Body of pancreas (tissue), 4 donors: ENCODE measurements at regions not wholly inside any gene's neighbourhood (a gene's known extent, or its start where the extent isn't known, plus 50 kb on each side); places are given as distances from the start of the nearest gene placed in this dataset.

Source experiments
- CTCF ChIP-seq, 7 experiments: fragments of 450-650 bp in 4 of 7; fragments of 200-600 bp in 3 of 7; sonication (generic) in 3 of 7; IDR thresholded peaks; one replicate each; pipeline ENCODE4 v1.5.1; 2016 to 2019; ENCODE audit warnings: antibody characterized with exemption in 7 of 7
- POLR2A ChIP-seq, 3 donors: fragments of 450-650 bp; IDR thresholded peaks; one replicate each; pipeline ENCODE4 v1.6.1; 2016; ENCODE audit warnings: antibody characterized with exemption in 3 of 3, mild to moderate bottlenecking in 2 of 3

GRCh38 chr13:107586216-107586615, 629.1 kb downstream of the LIG4 start:
- TF ChIP-seq POLR2A (IDR thresholded peaks at IDR 0.05) (no peak), CTCF (IDR thresholded peaks at IDR 0.05) (no peak)
